Suprapubic skin (tissue), 4 donors: ENCODE measurements at regions not wholly inside any gene's neighbourhood (a gene's known extent, or its start where the extent isn't known, plus 50 kb on each side); places are given as distances from the start of the nearest gene placed in this dataset.

Experiments
- DNase-seq, 2 donors: peaks; one replicate each; pipeline ENCODE4 v3.0.0-alpha.2; 2019; ENCODE audit warnings: low spot score in 2 of 2
- H3K27ac ChIP-seq: fragments of 200-600 bp; sonication (generic); one replicate; pipeline ENCODE4 v1.5.1; 2019
- H3K27me3 ChIP-seq: fragments of 200-600 bp; sonication (generic); one replicate; pipeline ENCODE4 v1.5.1; 2019
- H3K36me3 ChIP-seq: fragments of 200-600 bp; sonication (generic); one replicate; pipeline ENCODE4 v1.5.1; 2019
- H3K4me1 ChIP-seq: fragments of 200-600 bp; sonication (generic); one replicate; pipeline ENCODE4 v1.5.1; 2019
- H3K4me3 ChIP-seq: fragments of 200-600 bp; sonication (generic); one replicate; pipeline ENCODE4 v1.5.1; 2019; ENCODE audit warnings: mild to moderate bottlenecking
- H3K9me3 ChIP-seq: fragments of 200-600 bp; sonication (generic); one replicate; pipeline ENCODE4 v1.5.1; 2019
- EP300 ChIP-seq: sonication (generic); formaldehyde crosslinking; IDR thresholded peaks from one replicate; pipeline ENCODE4 v1.6.1; 2017; ENCODE audit warnings: antibody characterized with exemption
- POLR2A ChIP-seq, 2 donors: fragments of 450-650 bp; IDR thresholded peaks; one replicate each; pipeline ENCODE4 v1.6.1; 2017; ENCODE audit warnings: antibody characterized with exemption in 2 of 2, mild to moderate bottlenecking in 2 of 2, moderate library complexity in 2 of 2
- POLR2AphosphoS5 ChIP-seq, 3 donors: sonication (generic); formaldehyde crosslinking; IDR thresholded peaks; one replicate each; pipeline ENCODE4 v1.6.1; 2017; ENCODE audit warnings: antibody characterized with exemption in 3 of 3
- WGBS: methylation state at CpG from one replicate; pipeline ENCODE4 v1.1.5; 2018; 5-methylcytosine and 5-hydroxymethylcytosine counted together
- TF ChIP-seq, protein P1 (sequence below), 2 donors: fragments of 200-600 bp in 1 of 2; fragments of 450-650 bp in 1 of 2; sonication (generic) in 1 of 2; IDR thresholded peaks; one replicate each; pipeline ENCODE4 v1.5.1; 2016 to 2019; ENCODE audit warnings: antibody characterized with exemption in 2 of 2, mild to moderate bottlenecking in 1 of 2, moderate library complexity in 1 of 2

DNA sequence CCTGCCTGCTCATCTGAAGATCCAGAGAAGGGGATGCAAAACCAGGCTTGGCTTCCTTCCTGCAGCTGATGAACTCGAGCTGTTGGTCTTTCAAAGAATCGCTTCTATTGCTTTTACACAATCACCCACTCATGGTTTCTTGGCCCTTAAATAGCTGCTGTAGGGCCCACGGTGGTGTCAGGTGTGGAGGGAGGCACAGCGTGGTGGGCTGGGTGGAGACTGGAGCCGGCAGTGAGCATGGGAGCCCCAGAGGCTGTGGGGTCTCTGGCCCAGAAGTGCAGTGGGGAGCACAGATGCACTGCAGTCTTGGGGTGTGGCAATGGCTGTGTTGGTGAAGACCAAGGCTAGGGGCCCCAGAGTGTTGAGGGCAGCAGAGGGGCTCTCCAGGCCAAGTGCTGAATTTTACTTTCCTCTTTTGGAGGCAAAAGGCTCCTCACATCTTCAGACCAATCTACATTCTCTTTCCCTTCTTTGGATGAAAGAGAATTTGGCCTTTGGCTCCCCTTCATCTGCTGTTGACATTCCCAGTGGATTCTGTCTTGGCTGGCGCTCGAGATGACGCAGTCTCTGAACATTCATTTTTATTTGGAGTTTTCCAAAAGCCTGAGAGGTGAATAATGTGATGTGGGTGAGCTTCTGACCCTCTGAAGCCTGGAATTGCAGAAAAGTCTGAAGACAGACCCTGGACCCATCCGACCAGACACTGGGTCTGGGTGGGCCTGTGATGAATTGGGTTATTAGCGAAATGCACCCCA is 70.1 kb upstream of the ASB18 start:
- 87% methylated on average over 10 of the region's 10 CpGs for WGBS

DNA sequence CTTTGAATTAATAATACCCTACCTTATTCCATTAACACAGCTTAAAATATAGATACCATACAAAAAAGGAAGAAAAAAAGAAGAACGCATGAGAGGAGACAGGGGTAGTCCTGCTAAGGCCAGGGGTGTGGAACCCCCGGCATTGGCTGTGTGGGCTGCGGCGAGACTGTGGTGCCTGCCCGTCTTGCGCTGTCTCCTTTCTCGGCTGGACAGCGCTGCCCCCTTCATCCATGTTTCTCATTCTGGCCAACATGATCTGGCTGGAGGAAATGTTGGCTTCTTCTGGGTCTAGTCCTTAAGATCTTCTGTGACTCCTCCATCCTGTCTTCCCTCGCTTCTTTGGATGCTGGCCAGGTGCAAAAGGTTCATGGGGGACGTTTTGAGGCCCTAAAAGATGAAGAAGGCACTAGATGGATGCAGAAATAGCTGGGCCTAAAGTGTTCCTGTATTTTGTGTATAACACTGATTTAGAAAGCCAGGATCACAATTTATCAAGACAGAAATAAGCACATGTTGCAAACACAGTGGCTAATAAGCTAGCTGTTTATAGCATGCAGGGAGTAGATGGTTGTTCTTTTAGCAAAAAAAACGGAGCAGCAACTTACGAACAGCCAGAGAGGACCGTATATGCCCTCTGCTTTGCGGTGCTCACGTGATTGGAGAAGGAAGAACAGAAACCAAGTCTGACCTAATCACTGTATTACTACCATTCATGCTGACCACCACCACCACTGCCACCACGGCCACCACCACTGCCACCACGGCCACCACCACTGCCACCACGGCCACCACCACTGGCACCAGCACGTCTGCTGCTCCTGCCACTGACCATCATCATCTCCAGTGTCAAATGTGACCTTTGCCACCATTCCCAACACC is 71.7 kb upstream of the ASB18 start:
- H3K36me3 ChIP-seq: no peaks in the 10 kb centered on the region
- H3K4me3 ChIP-seq: no peak overlapping the region
- no peaks in the 10 kb centered on the region for H3K27me3 ChIP-seq
- H3K9me3 ChIP-seq: no peaks in the 10 kb centered on the region
- 90% methylated on average over 19 of the region's 19 CpGs for WGBS
- TF ChIP-seq EP300 (no peak), POLR2A (IDR thresholded peaks at IDR 0.05) (no peak), POLR2AphosphoS5 (IDR thresholded peaks at IDR 0.05) (no peak)
- TF ChIP-seq, protein P1, sequence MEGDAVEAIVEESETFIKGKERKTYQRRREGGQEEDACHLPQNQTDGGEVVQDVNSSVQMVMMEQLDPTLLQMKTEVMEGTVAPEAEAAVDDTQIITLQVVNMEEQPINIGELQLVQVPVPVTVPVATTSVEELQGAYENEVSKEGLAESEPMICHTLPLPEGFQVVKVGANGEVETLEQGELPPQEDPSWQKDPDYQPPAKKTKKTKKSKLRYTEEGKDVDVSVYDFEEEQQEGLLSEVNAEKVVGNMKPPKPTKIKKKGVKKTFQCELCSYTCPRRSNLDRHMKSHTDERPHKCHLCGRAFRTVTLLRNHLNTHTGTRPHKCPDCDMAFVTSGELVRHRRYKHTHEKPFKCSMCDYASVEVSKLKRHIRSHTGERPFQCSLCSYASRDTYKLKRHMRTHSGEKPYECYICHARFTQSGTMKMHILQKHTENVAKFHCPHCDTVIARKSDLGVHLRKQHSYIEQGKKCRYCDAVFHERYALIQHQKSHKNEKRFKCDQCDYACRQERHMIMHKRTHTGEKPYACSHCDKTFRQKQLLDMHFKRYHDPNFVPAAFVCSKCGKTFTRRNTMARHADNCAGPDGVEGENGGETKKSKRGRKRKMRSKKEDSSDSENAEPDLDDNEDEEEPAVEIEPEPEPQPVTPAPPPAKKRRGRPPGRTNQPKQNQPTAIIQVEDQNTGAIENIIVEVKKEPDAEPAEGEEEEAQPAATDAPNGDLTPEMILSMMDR (IDR thresholded peaks at IDR 0.05): no peak
- DNase-seq: no peak
- peaks cover 6% of the 10 kb centered on the region for H3K4me1 ChIP-seq
- no peak overlapping the region for H3K27ac ChIP-seq

More for the DNA sequence above, 70.1 kb upstream of the ASB18 start:
- TF ChIP-seq, protein P1 (IDR thresholded peaks at IDR 0.05): no peak
- no peak for TF ChIP-seq EP300
- Histone ChIP-seq H3K4me3 (no peak overlapping the region), H3K27me3 (no peaks in the 10 kb centered on the region), H3K4me1 (peaks cover 6% of the 10 kb centered on the region), H3K27ac (no peak overlapping the region), H3K9me3 (no peaks in the 10 kb centered on the region), H3K36me3 (no peaks in the 10 kb centered on the region)
- no peak for DNase-seq

DNA sequence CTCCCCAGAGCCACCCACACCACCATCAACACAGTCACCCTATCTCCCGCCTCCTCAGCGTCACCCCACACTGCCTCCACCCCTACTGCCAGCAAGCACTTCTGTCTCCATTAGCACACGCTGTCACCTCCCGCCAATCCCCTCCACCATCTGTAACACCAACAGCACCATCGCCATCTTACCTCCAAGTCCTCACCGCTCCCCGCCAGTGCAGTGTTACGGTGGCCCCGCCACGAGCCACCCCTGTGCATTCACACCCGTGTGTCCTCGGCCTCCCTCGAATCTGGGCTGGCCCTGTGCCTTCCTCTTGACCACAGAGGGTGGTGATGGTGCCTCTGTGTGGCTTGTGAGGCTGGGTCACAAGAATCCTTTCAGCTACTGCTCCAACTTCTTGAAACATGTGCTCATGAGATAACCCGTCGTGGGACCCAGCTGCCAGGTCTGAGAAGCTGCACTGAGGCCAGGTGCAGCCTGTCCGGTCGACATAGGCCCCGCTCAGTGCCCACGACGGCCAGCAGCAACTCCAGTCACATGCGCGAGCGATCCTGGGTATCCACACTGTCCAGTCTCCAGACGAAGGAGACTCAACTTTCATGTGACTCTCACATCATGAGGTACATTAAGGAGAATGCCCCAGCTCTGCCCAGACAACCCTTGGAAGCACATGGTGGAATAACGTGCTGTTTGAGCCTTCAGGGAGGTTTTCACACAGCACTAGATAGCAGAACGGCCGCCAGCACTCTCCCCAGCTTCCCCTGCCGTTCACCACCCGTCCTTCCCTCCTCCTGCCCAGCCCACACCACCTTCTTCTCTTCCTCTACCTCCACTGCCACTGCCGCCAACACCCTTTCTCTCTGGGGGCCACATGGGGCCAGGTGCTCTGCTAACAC is 72.6 kb upstream of the ASB18 start:
- Histone ChIP-seq H3K36me3 (no peaks in the 10 kb centered on the region), H3K27me3 (no peaks in the 10 kb centered on the region), H3K27ac (no peak overlapping the region), H3K4me3 (no peak overlapping the region), H3K4me1 (peaks cover 6% of the 10 kb centered on the region), H3K9me3 (no peaks in the 10 kb centered on the region)
- DNase-seq: no peak
- no peak for TF ChIP-seq POLR2A (IDR thresholded peaks at IDR 0.05)
- no peak for TF ChIP-seq EP300
- TF ChIP-seq, protein P1 (IDR thresholded peaks at IDR 0.05): no peak
- no peak for TF ChIP-seq POLR2AphosphoS5 (IDR thresholded peaks at IDR 0.05)
- WGBS: 91% methylated on average over 23 of the region's 30 CpGs

DNA sequence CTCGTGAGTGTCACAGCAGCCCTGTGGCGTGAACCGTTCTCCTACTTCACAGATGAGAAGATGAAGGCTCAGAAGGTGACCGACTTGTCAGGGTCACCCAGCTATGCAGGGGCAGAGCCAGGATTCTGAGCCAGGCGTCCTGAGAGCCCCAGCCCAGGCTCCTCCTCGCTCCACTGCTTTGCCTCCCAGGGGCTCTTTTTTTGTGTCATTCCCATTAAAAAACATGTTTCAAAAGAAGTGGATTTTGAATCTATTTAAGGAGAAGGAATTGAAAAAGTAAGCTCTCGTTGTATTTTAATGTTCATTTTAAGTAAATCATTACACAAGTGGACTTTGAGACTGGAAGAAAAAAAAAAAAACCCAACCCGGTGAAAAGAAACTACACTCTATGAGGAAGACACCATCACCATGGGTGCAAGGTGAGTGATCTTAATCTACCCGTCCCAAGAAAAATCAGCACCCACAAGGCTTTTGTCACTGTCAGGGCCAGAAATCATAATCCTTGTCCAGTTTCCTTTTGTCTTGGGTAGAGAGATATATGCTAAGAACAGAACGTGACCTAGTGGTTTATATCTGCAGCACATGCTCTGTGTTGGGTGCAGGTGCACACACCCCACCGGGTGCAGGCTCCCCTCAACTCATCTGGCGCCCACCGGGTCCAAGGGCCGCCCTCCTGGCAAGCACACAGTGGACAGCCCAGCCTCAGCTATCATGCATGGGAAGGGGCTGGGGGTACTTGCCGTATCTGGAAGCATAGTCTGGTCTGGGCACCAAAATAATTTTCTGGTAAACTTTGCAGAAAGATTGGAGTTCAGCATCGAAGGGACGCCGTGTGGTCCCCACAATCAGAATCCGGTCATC is 73.5 kb upstream of the ASB18 start:
- no peaks in the 10 kb centered on the region for H3K9me3 ChIP-seq
- H3K4me1 ChIP-seq: peaks cover 6% of the 10 kb centered on the region
- no peak overlapping the region for H3K4me3 ChIP-seq
- no peaks in the 10 kb centered on the region for H3K36me3 ChIP-seq
- peaks cover 3% of the 10 kb centered on the region for H3K27me3 ChIP-seq
- 90% methylated on average over 19 of the region's 19 CpGs for WGBS
- DNase-seq: no peak
- TF ChIP-seq POLR2AphosphoS5 (IDR thresholded peaks at IDR 0.05) (no peak), EP300 (no peak), POLR2A (IDR thresholded peaks at IDR 0.05) (no peak)
- TF ChIP-seq, protein P1 (IDR thresholded peaks at IDR 0.05): no peak
- H3K27ac ChIP-seq: no peak overlapping the region
